Mucosa of rectum (tissue), 2 donors: ENCODE measurements at regions not wholly inside any gene's neighbourhood (a gene's known extent, or its start where the extent isn't known, plus 50 kb on each side); places are given as distances from the start of the nearest gene placed in this dataset.
"Not testable (repeated sequence)": the region's sequence is repeated elsewhere in the genome, so short reads cannot be mapped to it uniquely, and the experiment has no call there.

Experiments used
- H3K27ac ChIP-seq, 2 donors: one replicate each; pipeline ENCODE4 v1.7.0; 2013; ENCODE audit warnings: inconsistent platforms in 2 of 2, low read depth in 2 of 2, low read length in 2 of 2
- H3K27me3 ChIP-seq, 2 donors: one replicate each; pipeline ENCODE4 v1.7.0; 2013; ENCODE audit warnings: low read length in 2 of 2; ENCODE audit not compliant: control insufficient read depth in 2 of 2, insufficient read depth in 2 of 2
- H3K36me3 ChIP-seq, 2 donors: one replicate each; pipeline ENCODE4 v1.7.0; 2013; ENCODE audit warnings: low read length in 2 of 2; ENCODE audit not compliant: control insufficient read depth in 2 of 2, insufficient read depth in 2 of 2
- H3K4me1 ChIP-seq, 2 donors: one replicate each; pipeline ENCODE4 v1.7.0; 2013; ENCODE audit warnings: low read length in 2 of 2, mild to moderate bottlenecking in 1 of 2; ENCODE audit not compliant: control insufficient read depth in 2 of 2, insufficient read depth in 2 of 2
- H3K4me3 ChIP-seq, 2 donors: one replicate each; pipeline ENCODE4 v1.7.0; 2013; ENCODE audit warnings: low read length in 2 of 2
- H3K9ac ChIP-seq, 2 donors: one replicate each; pipeline ENCODE4 v1.7.0; 2013; ENCODE audit warnings: low read length in 2 of 2, low read depth in 1 of 2, mild to moderate bottlenecking in 1 of 2
- H3K9me3 ChIP-seq, 2 donors: one replicate each; pipeline ENCODE4 v1.7.0; 2013; ENCODE audit warnings: low read length in 2 of 2; ENCODE audit not compliant: control insufficient read depth in 2 of 2
- donor health status: healthy.
- donor health status: Normal muscosa, but diverticular disease.

- Histone ChIP-seq H3K36me3 (no peaks in the 10 kb centered on the region), H3K27ac (no peak overlapping the region), H3K4me1 (no peaks in the 10 kb centered on the region), H3K27me3 (no peaks in the 10 kb centered on the region), H3K4me3 (no peak overlapping the region), H3K9ac (no peak overlapping the region), H3K9me3 (no peaks in the 10 kb centered on the region)
Measured at GRCh38 chr11:116368784-116369183, 404.0 kb downstream of the BUD13 start.

- Histone ChIP-seq H3K27ac (no peak overlapping the region), H3K27me3 (no peaks in the 10 kb centered on the region), H3K9ac (no peak overlapping the region), H3K9me3 (no peaks in the 10 kb centered on the region), H3K36me3 (no peaks in the 10 kb centered on the region), H3K4me1 (no peaks in the 10 kb centered on the region), H3K4me3 (no peak overlapping the region)
Measured at GRCh38 chr11:116366980-116367645, 405.7 kb downstream of the BUD13 start.

DNA sequence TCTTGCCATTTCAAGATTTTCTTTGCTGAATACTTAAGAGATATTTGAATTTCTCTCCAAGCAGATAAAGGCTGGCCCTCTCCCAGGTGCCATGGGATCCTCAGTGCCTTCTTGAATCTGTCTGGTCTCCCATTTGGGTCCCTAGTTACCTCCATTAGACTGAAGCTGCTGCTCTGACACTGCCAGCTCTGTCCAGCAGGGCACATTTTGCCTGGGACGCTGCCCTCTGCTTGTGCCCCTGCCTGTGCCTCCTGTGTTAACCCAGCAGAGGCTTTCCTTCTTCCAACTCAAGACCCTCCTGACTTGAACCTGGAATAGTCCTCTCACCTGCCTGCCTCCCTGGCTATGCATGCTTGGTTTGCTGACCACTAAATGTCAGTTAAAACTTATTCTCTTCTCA lies 406.3 kb downstream of the BUD13 start:
- Histone ChIP-seq H3K9ac (no peak overlapping the region), H3K4me3 (no peak overlapping the region), H3K27me3 (no peaks in the 10 kb centered on the region), H3K9me3 (no peaks in the 10 kb centered on the region), H3K27ac (no peak overlapping the region), H3K4me1 (no peaks in the 10 kb centered on the region), H3K36me3 (no peaks in the 10 kb centered on the region)

- not testable (repeated sequence) for H3K27me3 ChIP-seq, H3K27ac ChIP-seq
Measured at GRCh38 chr11:116364925-116365324, 407.9 kb downstream of the BUD13 start.

DNA sequence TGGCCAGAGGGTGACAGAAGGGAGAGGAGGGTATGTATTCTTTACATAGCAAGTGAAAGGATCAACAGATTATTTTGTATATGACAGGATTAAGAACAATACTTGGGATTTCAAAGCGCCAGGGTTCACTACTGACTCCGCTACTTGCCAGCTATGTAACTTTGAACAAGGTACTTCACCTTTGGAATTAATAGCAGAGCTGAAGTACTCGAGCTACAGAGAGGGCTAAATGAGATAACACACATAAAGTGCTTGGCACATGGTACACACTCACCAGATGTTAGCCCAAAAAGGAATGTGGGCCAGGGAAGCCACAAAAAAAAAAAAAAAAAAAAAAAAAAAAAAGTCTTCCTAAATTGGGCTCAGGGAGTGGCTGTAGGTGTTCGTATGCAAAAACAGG lies 408.4 kb downstream of the BUD13 start:
- Histone ChIP-seq H3K4me3 (no peak overlapping the region), H3K36me3 (no peaks in the 10 kb centered on the region), H3K27ac (no peak overlapping the region), H3K9me3 (no peaks in the 10 kb centered on the region), H3K4me1 (no peaks in the 10 kb centered on the region), H3K9ac (no peak overlapping the region), H3K27me3 (no peaks in the 10 kb centered on the region)

More at GRCh38 chr11:116364925-116365324, 407.9 kb downstream of the BUD13 start:
- H3K4me3 ChIP-seq, H3K36me3 ChIP-seq, H3K9me3 ChIP-seq, H3K4me1 ChIP-seq, H3K9ac ChIP-seq: not testable (repeated sequence)

- Histone ChIP-seq H3K36me3 (no peaks in the 10 kb centered on the region), H3K4me3 (no peak overlapping the region), H3K27me3 (no peaks in the 10 kb centered on the region), H3K27ac (no peak overlapping the region), H3K9ac (no peak overlapping the region), H3K4me1 (no peaks in the 10 kb centered on the region), H3K9me3 (no peaks in the 10 kb centered on the region)
Measured at GRCh38 chr11:116360221-116360941, 412.4 kb downstream of the BUD13 start.

- Histone ChIP-seq H3K27ac (no peak overlapping the region), H3K27me3 (no peaks in the 10 kb centered on the region), H3K9ac (no peak overlapping the region), H3K4me1 (no peaks in the 10 kb centered on the region), H3K4me3 (no peak overlapping the region), H3K36me3 (no peaks in the 10 kb centered on the region), H3K9me3 (no peaks in the 10 kb centered on the region)
Measured at GRCh38 chr11:116357784-116358544, 414.8 kb downstream of the BUD13 start.

DNA sequence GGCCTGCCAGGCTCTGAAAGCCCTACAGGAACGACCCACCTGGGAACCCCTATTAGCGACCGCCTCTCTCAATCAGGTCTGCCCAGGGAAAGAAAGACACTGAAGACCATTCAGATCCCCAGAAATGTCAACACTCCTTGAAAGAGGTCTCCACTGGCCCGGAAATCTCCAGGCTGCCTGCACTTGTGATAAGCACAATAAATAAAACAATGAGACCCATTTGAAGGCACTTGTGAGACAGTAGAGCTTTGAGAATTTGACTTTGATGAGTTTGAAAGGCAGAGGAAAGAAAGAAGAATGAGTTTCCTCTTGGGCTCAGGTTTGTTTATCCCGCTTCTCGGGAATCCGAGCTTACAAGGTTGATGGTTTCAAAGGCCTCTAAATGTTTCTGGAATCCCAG lies 416.3 kb downstream of the BUD13 start:
- no peak overlapping the region for H3K9ac ChIP-seq
- no peaks in the 10 kb centered on the region for H3K4me1 ChIP-seq
- no peaks in the 10 kb centered on the region for H3K9me3 ChIP-seq
- H3K27me3 ChIP-seq = no peaks in the 10 kb centered on the region
- no peak overlapping the region for H3K27ac ChIP-seq
- H3K36me3 ChIP-seq = no peaks in the 10 kb centered on the region
- H3K4me3 ChIP-seq = no peak overlapping the region

- no peak overlapping the region for H3K9ac ChIP-seq
- H3K4me3 ChIP-seq = no peak overlapping the region
- H3K36me3 ChIP-seq = no peaks in the 10 kb centered on the region
- H3K27ac ChIP-seq = no peak overlapping the region
- H3K9me3 ChIP-seq = no peaks in the 10 kb centered on the region
- no peaks in the 10 kb centered on the region for H3K27me3 ChIP-seq
- H3K4me1 ChIP-seq = no peaks in the 10 kb centered on the region
Measured at GRCh38 chr11:116355104-116355503, 417.7 kb downstream of the BUD13 start.

DNA sequence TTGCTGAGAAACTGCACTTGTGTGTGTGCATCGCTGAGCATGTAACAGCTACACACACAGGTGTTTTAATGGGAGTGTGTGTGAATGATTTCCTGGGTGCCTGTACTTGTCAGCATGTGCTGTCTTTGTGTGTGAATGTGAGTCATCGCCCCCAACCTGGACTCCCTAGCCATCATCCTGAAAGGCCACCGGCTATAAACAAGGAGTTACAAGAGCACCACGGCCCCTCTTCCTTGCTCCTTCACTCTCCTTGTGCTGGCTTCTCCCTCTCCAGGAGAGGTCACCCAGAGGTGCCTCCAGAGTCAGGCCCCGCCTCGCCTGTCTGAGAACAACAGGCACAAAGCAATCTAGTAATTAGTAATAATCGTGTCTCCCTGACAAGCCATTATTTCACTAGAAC lies 419.2 kb downstream of the BUD13 start:
- no peaks in the 10 kb centered on the region for H3K9me3 ChIP-seq
- H3K27ac ChIP-seq = no peak overlapping the region
- H3K4me1 ChIP-seq = no peaks in the 10 kb centered on the region
- H3K4me3 ChIP-seq = no peak overlapping the region
- no peak overlapping the region for H3K9ac ChIP-seq
- H3K36me3 ChIP-seq = no peaks in the 10 kb centered on the region
- H3K27me3 ChIP-seq = no peaks in the 10 kb centered on the region
